Mucosa of descending colon (tissue), 3 donors: ENCODE measurements at regions not wholly inside any gene's neighbourhood (a gene's known extent, or its start where the extent isn't known, plus 50 kb on each side); places are given as distances from the start of the nearest gene placed in this dataset.

Source experiments
- ATAC-seq: fragments of 200-7000 bp; cut with Tn5 transposase; one replicate; pipeline ENCODE4 v1.9.1; 2020; ENCODE audit warnings: mild to moderate bottlenecking, moderate library complexity
- DNase-seq, 3 donors: peaks; one replicate each; pipeline ENCODE4 v3.0.0-alpha.2; 2020
- H3K36me3 ChIP-seq: fragments of 200-600 bp; one replicate; pipeline ENCODE4 v1.8.0; 2021; ENCODE audit warnings: low read depth, mild to moderate bottlenecking
- H3K4me1 ChIP-seq: fragments of 200-600 bp; one replicate; pipeline ENCODE4 v1.8.0; 2021; ENCODE audit warnings: low read depth, mild to moderate bottlenecking
- H3K4me3 ChIP-seq: fragments of 200-600 bp; one replicate; pipeline ENCODE4 v1.8.0; 2021; ENCODE audit warnings: mild to moderate bottlenecking
- H3K9me3 ChIP-seq: fragments of 200-600 bp; one replicate; pipeline ENCODE4 v1.8.0; 2021; ENCODE audit warnings: mild to moderate bottlenecking
- CTCF ChIP-seq: fragments of 200-600 bp; IDR thresholded peaks from one replicate; pipeline ENCODE4 v1.8.0; 2022; ENCODE audit warnings: antibody characterized with exemption, mild to moderate bottlenecking
- intact Hi-C, 2 donors: fragments of 100-400 bp; cut with DNase I in 1 of 2; cut with micrococcal nuclease in 1 of 2; formaldehyde crosslinking; loops; one replicate each; pipeline versions ENCODE4 v1.11.0 to v1.11.1; 2022; cut with DNase I, micrococcal nuclease
- donor health status: DM: no; HTN: no; CAD: no; lungs with moderate emphysema.
- donor health status: DM: no; HTN: no; CAD: no.
- donor health status: DM: no; HTN: yes; CAD: no.

GRCh38 chr4:177861551-177862094, 419.4 kb upstream of the AGA start:
- Histone ChIP-seq H3K36me3 (no peaks in the 10 kb centered on the region), H3K9me3 (no peaks in the 10 kb centered on the region), H3K4me3 (no peak overlapping the region), H3K4me1 (no peaks in the 10 kb centered on the region)
- intact Hi-C loops, result no loop called here
- no peak for TF ChIP-seq CTCF
- DNase-seq, result no peak
- no peak for ATAC-seq

- DNase-seq, result no peak
- ATAC-seq, result no peak
- no peak for TF ChIP-seq CTCF
These were observed 420.4 kb upstream of the AGA start for GRCh38 chr4:177862541-177863176.

GRCh38 chr4:177879851-177880250, 437.6 kb upstream of the AGA start:
- Histone ChIP-seq H3K36me3 (no peaks in the 10 kb centered on the region), H3K4me1 (no peaks in the 10 kb centered on the region), H3K9me3 (no peaks in the 10 kb centered on the region), H3K4me3 (no peak overlapping the region)
- ATAC-seq (no peak), DNase-seq (no peak)
- no peak for TF ChIP-seq CTCF
- intact Hi-C loops, result no loop called here

More at GRCh38 chr4:177862541-177863176, 420.4 kb upstream of the AGA start:
- no peaks in the 10 kb centered on the region for H3K36me3 ChIP-seq
- no peaks in the 10 kb centered on the region for H3K4me1 ChIP-seq
- intact Hi-C loops, result no loop called here
- no peaks in the 10 kb centered on the region for H3K9me3 ChIP-seq
- no peak overlapping the region for H3K4me3 ChIP-seq

- ATAC-seq, result no peak
These were observed 452.9 kb upstream of the AGA start for GRCh38 chr4:177895136-177895535.

GRCh38 chr4:177901786-177902185, 459.5 kb upstream of the AGA start:
- intact Hi-C loops, result no loop called here
- DNase-seq (no peak), ATAC-seq (no peak)
- Histone ChIP-seq H3K9me3 (peaks cover 3% of the 10 kb centered on the region), H3K36me3 (no peaks in the 10 kb centered on the region), H3K4me1 (no peaks in the 10 kb centered on the region), H3K4me3 (no peak overlapping the region)
- TF ChIP-seq CTCF, result no peak

More at GRCh38 chr4:177895136-177895535, 452.9 kb upstream of the AGA start:
- H3K36me3 ChIP-seq, result no peaks in the 10 kb centered on the region
- no peak for DNase-seq
- no peak for TF ChIP-seq CTCF
- no peak overlapping the region for H3K4me3 ChIP-seq
- no peaks in the 10 kb centered on the region for H3K9me3 ChIP-seq
- intact Hi-C loops, result no loop called here
- no peaks in the 10 kb centered on the region for H3K4me1 ChIP-seq
